ENCODE measurements at regions not wholly inside any gene's neighbourhood (a gene's known extent, or its start where the extent isn't known, plus 50 kb on each side); places are given as distances from the start of the nearest gene placed in this dataset.
"Not testable (repeated sequence)": the region's sequence is repeated elsewhere in the genome, so short reads cannot be mapped to it uniquely, and the experiment has no call there.

- DNase-seq (ENCODE audit: low spot score), result peak; percentile 26
Observed at GRCh38 chr6:6724539-6725467, 136.3 kb downstream of the LY86 start.

GRCh38 chr6:6725468-6726209 lies 137.1 kb downstream of the LY86 start:
- no peak for DNase-seq (ENCODE audit: low spot score)

- no peak for DNase-seq (ENCODE audit: low spot score)
Observed at GRCh38 chr6:6728169-6728941, 139.8 kb downstream of the LY86 start.

GRCh38 chr6:6729971-6730370 lies 141.5 kb downstream of the LY86 start:
- DNase-seq (ENCODE audit: low spot score), result no peak

- DNase-seq (ENCODE audit: low spot score), result no peak
Observed at GRCh38 chr6:6730831-6731230, 142.3 kb downstream of the LY86 start.

- no peak for DNase-seq (ENCODE audit: low spot score)
Observed at GRCh38 chr6:6734479-6735465, 146.3 kb downstream of the LY86 start.

- no peak for DNase-seq (ENCODE audit: low spot score)
Observed at GRCh38 chr6:6736791-6737654, 148.5 kb downstream of the LY86 start.

GRCh38 chr6:6737671-6738070 lies 149.2 kb downstream of the LY86 start:
- DNase-seq (ENCODE audit: low spot score), result no peak

GRCh38 chr6:6738108-6738507 lies 149.6 kb downstream of the LY86 start:
- DNase-seq (ENCODE audit: low spot score), result no peak

- DNase-seq (ENCODE audit: low spot score), result no peak
Observed at GRCh38 chr6:6738922-6739716, 150.6 kb downstream of the LY86 start.

GRCh38 chr6:6740595-6740994 lies 152.1 kb downstream of the LY86 start:
- no peak for DNase-seq (ENCODE audit: low spot score)

GRCh38 chr6:6741264-6741663 lies 152.7 kb downstream of the LY86 start:
- no peak for DNase-seq (ENCODE audit: low spot score)

- no peak for DNase-seq (ENCODE audit: low spot score)
Observed at GRCh38 chr6:6742535-6742934, 154.0 kb downstream of the LY86 start.

GRCh38 chr6:6744551-6744950 lies 156.0 kb downstream of the LY86 start:
- no peak for DNase-seq (ENCODE audit: low spot score)

- not testable (repeated sequence) for DNase-seq (ENCODE audit: low spot score)
Observed at GRCh38 chr6:6745637-6746332, 157.3 kb downstream of the LY86 start.

- no peak for DNase-seq (ENCODE audit: low spot score)
Observed at GRCh38 chr6:6746333-6746969, 157.9 kb downstream of the LY86 start.

- DNase-seq (ENCODE audit: low spot score), result no peak
Observed at GRCh38 chr6:6746970-6747338, 158.4 kb downstream of the LY86 start.

GRCh38 chr6:6747371-6747770 lies 158.9 kb downstream of the LY86 start:
- DNase-seq (ENCODE audit: low spot score), result no peak
